ENCODE measurements at regions not wholly inside any gene's neighbourhood (a gene's known extent, or its start where the extent isn't known, plus 50 kb on each side); places are given as distances from the start of the nearest gene placed in this dataset.
"Not testable (repeated sequence)": the region's sequence is repeated elsewhere in the genome, so short reads cannot be mapped to it uniquely, and the experiment has no call there.

- TF ChIP-seq CTCF (IDR thresholded peaks at IDR 0.05): no peak
- intact Hi-C loops (cut with DNase I; ENCODE audit: low total_unique reads): no loop called here
- 47 to 70% methylated on average over 2 of the region's 2 CpGs for WGBS, 2 donors
- H3K9me3 ChIP-seq: no peaks in the 10 kb centered on the region
- no peaks in the 10 kb centered on the region for H3K27me3 ChIP-seq
- H3K36me3 ChIP-seq (ENCODE audit: low read depth, missing control alignments): no peaks in the 10 kb centered on the region
- no peak overlapping the region for H3K27ac ChIP-seq
- no peak for DNase-seq
- H3K4me3 ChIP-seq: no peak overlapping the region
- H3K4me1 ChIP-seq: no peaks in the 10 kb centered on the region
These were observed 829.3 kb upstream of the CITED2 start for GRCh38 chr6:140203661-140204147.

- Histone ChIP-seq H3K9me3 (no peaks in the 10 kb centered on the region), H3K4me1 (no peaks in the 10 kb centered on the region), H3K27ac (no peak overlapping the region), H3K36me3 (ENCODE audit: low read depth, missing control alignments) (no peaks in the 10 kb centered on the region), H3K4me3 (no peak overlapping the region), H3K27me3 (no peaks in the 10 kb centered on the region)
- TF ChIP-seq CTCF (IDR thresholded peaks at IDR 0.05) (no peak), POLR2A (IDR thresholded peaks at IDR 0.05) (no peak)
- intact Hi-C loops (cut with DNase I; ENCODE audit: low total_unique reads): no loop called here
- WGBS, 2 donors: 81 to 89% methylated on average over 2 of the region's 2 CpGs
- DNase-seq: no peak
These were observed 828.6 kb upstream of the CITED2 start for GRCh38 chr6:140202964-140203515.

- 97 to 98% methylated on average over 1 of the region's 1 CpG for WGBS, 2 donors
- intact Hi-C loops (cut with DNase I; ENCODE audit: low total_unique reads): no loop called here
- no peak for DNase-seq
These were observed 827.5 kb upstream of the CITED2 start for GRCh38 chr6:140201787-140202458.

GRCh38 chr6:140193269-140193668 lies 818.8 kb upstream of the CITED2 start:
- Histone ChIP-seq H3K27ac (no peak overlapping the region), H3K27me3 (no peaks in the 10 kb centered on the region), H3K36me3 (ENCODE audit: low read depth, missing control alignments) (no peaks in the 10 kb centered on the region), H3K4me3 (no peak overlapping the region), H3K9me3 (no peaks in the 10 kb centered on the region), H3K4me1 (no peaks in the 10 kb centered on the region)
- 92 to 95% methylated on average over 2 of the region's 2 CpGs for WGBS, 2 donors
- DNase-seq: no peak
- TF ChIP-seq POLR2A (IDR thresholded peaks at IDR 0.05) (no peak), CTCF (IDR thresholded peaks at IDR 0.05) (no peak)
- intact Hi-C loops (cut with DNase I; ENCODE audit: low total_unique reads): no loop called here

More at GRCh38 chr6:140201787-140202458, 827.5 kb upstream of the CITED2 start:
- Histone ChIP-seq H3K4me3 (no peak overlapping the region), H3K36me3 (ENCODE audit: low read depth, missing control alignments) (no peaks in the 10 kb centered on the region), H3K9me3 (no peaks in the 10 kb centered on the region), H3K4me1 (no peaks in the 10 kb centered on the region), H3K27me3 (no peaks in the 10 kb centered on the region), H3K27ac (no peak overlapping the region)
- TF ChIP-seq CTCF (IDR thresholded peaks at IDR 0.05) (no peak), POLR2A (IDR thresholded peaks at IDR 0.05) (no peak)

- Histone ChIP-seq H3K27me3 (no peaks in the 10 kb centered on the region), H3K4me3 (no peak overlapping the region), H3K9me3 (no peaks in the 10 kb centered on the region), H3K36me3 (ENCODE audit: low read depth, missing control alignments) (no peaks in the 10 kb centered on the region), H3K27ac (no peak overlapping the region), H3K4me1 (no peaks in the 10 kb centered on the region)
- intact Hi-C loops (cut with DNase I; ENCODE audit: low total_unique reads): no loop called here
- 98 to 100% methylated on average over 1 of the region's 1 CpG for WGBS, 2 donors
- no peak for DNase-seq
- no peak for TF ChIP-seq CTCF (IDR thresholded peaks at IDR 0.05)
- no peak for TF ChIP-seq POLR2A (IDR thresholded peaks at IDR 0.05)
These were observed 817.6 kb upstream of the CITED2 start for GRCh38 chr6:140192018-140192417.

- intact Hi-C loops (cut with DNase I; ENCODE audit: low total_unique reads); H3K4me3 ChIP-seq; H3K4me1 ChIP-seq; H3K9me3 ChIP-seq; DNase-seq; H3K36me3 ChIP-seq (ENCODE audit: low read depth, missing control alignments); H3K27ac ChIP-seq; H3K27me3 ChIP-seq: not testable (repeated sequence)
- 87 to 88% methylated on average over 1 of the region's 1 CpG for whole genome bisulfite sequencing, 2 donors
These were observed 814.8 kb upstream of the CITED2 start for GRCh38 chr6:140189263-140189662.
